ENCODE measurements at regions not wholly inside any gene's neighbourhood (a gene's known extent, or its start where the extent isn't known, plus 50 kb on each side); places are given as distances from the start of the nearest gene placed in this dataset.

DNA sequence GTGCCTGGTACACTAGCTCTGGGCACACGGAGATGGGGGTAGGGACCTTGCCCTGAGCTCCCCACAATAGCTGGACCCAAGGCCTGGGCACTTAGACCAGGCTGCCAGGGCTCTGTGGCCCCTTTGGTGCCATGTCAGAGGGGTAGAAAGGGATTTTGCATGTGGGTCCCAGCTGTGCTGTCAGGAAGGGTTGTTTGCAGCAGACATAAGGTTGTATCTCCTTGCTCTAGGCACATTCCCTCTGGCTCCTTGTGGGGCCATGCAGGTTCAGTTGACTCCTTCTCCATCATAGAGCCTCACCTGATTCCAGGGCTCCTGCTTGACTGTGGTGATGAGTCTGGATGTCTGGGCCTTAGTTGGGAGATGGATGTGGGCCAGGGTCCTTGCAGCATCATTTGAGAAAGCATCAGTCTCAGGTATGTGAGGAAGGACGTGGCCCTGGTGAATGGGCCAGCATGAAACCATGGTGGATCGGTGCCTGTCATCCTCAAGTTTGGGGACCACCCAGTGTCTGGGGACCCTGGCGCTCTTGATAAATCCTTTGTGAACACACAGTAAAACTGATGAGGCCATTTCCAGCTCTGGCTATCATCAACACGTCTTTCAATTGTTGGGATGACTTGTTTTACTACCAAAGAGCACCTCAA lies 461.9 kb upstream of the HS6ST1 start:
- Mint-ChIP-seq H3K27ac (no peak overlapping the region), H3K36me3 (no peaks in the 10 kb centered on the region), H3K4me3 (no peak overlapping the region), H3K4me1 (ENCODE audit: low read depth) (no peaks in the 10 kb centered on the region), H3K9me3 (ENCODE audit: low read depth) (no peaks in the 10 kb centered on the region), H3K27me3 (no peaks in the 10 kb centered on the region)

DNA sequence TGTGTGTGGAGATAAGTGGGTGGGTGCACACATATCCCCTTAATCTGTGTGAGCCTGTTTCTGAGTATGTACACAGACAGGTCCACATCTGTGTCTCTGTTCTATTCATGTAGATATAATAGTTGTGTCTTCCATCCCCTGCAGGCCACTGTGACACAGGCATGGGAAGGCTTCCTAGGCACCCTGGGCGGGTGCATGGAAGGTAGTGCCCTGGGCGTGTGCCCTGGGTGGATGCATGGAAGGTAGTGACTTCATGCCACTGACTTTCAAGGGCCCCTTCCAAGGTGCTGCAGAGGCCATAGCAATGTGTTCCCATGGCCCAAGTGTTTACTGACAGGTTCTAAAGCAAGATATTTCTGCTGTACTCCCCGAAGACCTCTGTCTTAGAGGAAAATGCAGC lies 462.5 kb upstream of the HS6ST1 start:
- Mint-ChIP-seq H3K27me3 (no peaks in the 10 kb centered on the region), H3K27ac (no peak overlapping the region), H3K9me3 (ENCODE audit: low read depth) (no peaks in the 10 kb centered on the region), H3K4me1 (ENCODE audit: low read depth) (no peaks in the 10 kb centered on the region), H3K4me3 (no peak overlapping the region), H3K36me3 (no peaks in the 10 kb centered on the region)

DNA sequence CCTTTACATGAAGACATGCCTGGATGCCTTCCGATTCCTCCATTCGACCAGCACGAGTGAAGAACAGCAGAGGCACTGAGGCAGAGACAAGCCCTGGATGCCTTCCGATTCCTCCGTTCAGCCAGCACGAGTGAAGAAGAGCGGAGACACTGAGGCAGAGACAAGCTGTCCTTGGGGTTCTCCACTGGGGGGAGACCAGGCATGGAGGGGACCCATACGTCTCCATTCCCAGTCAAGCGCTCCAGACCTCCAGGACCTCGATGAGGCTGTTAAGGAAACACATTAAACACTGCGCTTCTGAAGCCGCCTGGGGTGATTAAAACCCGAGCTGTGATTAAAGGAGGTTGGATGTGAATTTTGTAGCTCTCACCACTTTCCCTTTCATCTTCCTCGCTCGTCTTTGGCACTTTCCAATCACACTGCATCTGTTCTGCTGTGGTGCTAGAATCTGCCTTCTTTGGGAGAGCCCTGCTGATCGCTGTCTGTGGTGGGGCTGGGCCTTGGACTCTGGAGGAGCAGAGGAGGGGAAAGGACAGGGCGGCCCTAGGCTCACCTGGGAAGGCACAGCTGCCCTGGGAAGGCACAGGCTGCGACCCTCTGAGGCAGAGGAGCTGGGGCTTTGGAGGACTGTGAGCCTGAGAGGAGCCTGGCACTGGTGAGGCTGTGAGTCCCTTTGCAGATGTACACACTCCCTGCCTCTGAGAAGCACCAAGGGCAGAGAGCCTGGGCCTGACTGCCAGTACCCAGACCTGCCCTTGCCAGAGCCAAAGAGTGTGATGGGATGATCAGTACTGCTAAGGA lies 463.1 kb upstream of the HS6ST1 start:
- no peaks in the 10 kb centered on the region for H3K27me3 Mint-ChIP-seq
- no peak overlapping the region for H3K4me3 Mint-ChIP-seq
- no peaks in the 10 kb centered on the region for H3K9me3 Mint-ChIP-seq (ENCODE audit: low read depth)
- H3K36me3 Mint-ChIP-seq = no peaks in the 10 kb centered on the region
- no peaks in the 10 kb centered on the region for H3K4me1 Mint-ChIP-seq (ENCODE audit: low read depth)
- no peak overlapping the region for H3K27ac Mint-ChIP-seq

DNA sequence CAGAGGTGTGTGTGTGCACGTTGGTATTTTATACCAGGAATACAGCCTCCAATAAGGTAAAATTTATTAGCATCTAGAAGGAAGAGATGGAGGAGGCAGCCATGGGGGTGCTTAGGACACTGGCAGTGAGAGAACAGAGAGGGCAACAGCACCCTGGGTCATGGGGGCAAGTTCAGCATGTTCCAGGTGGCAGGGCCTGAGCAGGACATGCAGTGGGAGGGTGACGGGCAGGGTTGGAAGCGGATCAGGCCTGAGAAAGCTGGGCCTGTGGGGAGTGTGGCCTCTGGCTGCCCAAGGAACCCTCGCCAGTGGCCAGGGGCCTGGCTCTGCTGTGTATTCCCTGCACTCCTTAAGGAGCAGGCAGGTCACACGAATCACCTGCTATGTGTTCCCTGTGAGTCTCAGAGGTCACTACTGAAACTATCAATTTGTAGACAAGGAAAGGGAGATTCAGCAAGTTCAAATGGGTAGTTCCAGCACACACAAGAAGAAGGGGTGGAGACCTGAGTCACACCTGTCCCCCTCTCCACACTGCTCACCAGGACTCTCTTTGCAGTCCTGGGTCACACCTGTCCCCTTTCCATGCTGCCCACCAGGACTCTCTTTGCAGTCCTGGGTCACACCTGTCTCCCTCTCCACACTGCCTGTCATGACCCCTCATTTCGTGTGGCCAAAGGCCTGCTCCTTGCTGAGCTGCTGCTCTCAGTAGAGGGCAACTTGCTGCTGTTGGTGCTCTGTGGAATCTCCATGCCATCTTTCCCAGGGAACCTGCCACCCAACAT lies 463.9 kb upstream of the HS6ST1 start:
- H3K9me3 Mint-ChIP-seq (ENCODE audit: low read depth) = no peaks in the 10 kb centered on the region
- no peaks in the 10 kb centered on the region for H3K36me3 Mint-ChIP-seq
- no peaks in the 10 kb centered on the region for H3K4me1 Mint-ChIP-seq (ENCODE audit: low read depth)
- no peak overlapping the region for H3K4me3 Mint-ChIP-seq
- H3K27ac Mint-ChIP-seq = no peak overlapping the region
- H3K27me3 Mint-ChIP-seq = no peaks in the 10 kb centered on the region

DNA sequence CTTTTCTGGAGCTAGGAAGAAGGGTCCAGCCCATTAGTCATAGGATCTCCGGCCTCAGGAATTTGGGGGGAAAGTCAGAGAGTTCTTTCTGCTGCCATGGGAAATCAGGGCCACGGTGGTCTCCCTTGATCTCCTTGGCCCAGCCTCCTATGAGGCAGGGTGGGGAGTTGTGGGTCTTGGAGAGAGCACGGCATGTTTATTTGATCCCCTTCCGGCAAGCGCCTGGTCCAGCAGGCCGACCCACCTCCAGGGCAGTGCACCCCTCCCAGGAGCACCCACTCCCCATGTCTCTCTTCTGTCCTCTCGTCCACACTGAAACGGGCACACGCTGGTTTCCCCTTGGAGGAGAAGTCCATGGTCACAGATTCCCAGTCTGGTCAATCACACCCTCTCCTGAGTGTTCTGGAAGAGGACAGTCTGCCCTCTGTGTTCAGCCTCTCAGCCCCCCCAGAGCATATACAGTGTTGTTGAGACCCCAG lies 464.6 kb upstream of the HS6ST1 start:
- Mint-ChIP-seq H3K27ac (no peak overlapping the region), H3K36me3 (no peaks in the 10 kb centered on the region), H3K9me3 (ENCODE audit: low read depth) (no peaks in the 10 kb centered on the region), H3K4me1 (ENCODE audit: low read depth) (no peaks in the 10 kb centered on the region), H3K4me3 (no peak overlapping the region), H3K27me3 (no peaks in the 10 kb centered on the region)

DNA sequence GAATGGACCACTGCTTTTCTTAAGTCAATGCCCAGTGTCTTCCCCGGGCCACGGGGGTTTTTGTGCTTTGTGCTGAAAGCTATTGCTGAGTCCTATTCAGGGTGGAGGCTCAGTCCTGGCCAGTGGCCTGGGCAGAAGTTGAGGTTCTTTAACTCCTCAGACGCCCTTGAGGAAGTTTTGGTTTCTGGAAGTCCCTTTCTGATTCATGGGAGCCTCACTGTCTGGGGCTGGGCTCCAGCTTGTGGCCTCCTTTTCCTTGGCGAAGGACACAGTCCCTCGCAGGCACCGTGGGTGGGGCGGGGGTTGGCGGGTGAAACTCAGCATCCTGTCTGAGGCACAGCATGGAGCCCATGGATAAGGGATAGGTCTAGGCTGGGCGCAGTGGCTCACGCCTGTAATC lies 465.2 kb upstream of the HS6ST1 start:
- no peaks in the 10 kb centered on the region for H3K4me1 Mint-ChIP-seq (ENCODE audit: low read depth)
- H3K27ac Mint-ChIP-seq = no peak overlapping the region
- no peaks in the 10 kb centered on the region for H3K36me3 Mint-ChIP-seq
- peaks cover 5% of the 10 kb centered on the region for H3K9me3 Mint-ChIP-seq (ENCODE audit: low read depth)
- H3K4me3 Mint-ChIP-seq = no peak overlapping the region
- no peaks in the 10 kb centered on the region for H3K27me3 Mint-ChIP-seq

DNA sequence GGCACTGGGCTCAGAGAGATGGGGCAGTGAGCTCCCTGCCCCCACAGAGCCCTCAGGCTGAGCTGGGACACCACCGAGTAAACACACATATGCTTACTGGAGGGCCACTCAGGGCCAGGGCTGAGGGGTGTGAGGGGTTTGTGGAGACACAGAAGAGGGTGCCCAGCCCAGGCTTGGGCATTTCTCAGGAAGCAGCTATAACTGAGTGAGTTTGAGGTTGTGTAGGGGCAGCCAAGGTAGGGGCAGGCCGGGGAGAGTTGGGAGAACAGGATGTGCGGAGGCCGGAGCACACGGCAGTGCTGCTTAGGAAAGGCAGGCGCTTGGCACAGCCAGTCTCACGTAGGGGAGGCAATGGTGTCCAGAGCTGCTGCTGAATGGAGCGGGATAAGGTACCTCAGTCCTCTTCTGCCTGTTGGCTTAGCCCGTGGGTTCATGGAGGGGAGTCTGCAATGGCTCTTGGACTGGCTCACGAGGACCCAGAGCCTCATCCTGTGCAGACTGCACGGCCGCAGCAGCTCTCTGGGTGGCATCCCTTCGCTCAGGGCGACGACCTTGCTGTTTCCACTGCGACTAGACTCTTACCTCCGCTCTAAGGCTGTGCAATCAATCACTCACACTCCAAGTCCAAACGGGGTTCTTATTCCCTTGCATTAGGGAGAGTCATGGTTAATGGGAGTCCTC lies 466.1 kb upstream of the HS6ST1 start:
- Mint-ChIP-seq H3K4me3 (no peak overlapping the region), H3K4me1 (ENCODE audit: low read depth) (no peaks in the 10 kb centered on the region), H3K27me3 (no peaks in the 10 kb centered on the region), H3K9me3 (ENCODE audit: low read depth) (peaks cover 5% of the 10 kb centered on the region), H3K36me3 (no peaks in the 10 kb centered on the region), H3K27ac (no peak overlapping the region)

DNA sequence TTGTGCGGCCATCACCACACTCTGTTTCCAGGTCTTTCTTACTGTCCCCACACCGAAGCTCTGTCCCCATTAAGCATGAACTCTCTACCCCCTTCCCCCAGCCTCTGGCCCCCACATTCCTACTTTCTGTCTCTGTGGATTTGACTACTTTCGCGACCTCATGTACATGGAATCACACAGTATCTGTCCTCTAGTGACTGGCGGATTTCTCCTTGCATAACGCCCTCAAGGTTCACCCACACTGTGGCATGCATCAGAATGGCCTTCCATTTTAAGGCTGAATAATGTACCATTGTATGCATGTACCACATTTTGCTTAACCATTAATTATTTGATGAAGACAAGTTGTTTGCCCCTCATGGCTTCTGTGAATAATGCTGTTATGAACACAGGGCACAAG lies 467.6 kb upstream of the HS6ST1 start:
- H3K27ac Mint-ChIP-seq = no peak overlapping the region
- H3K36me3 Mint-ChIP-seq = no peaks in the 10 kb centered on the region
- H3K9me3 Mint-ChIP-seq (ENCODE audit: low read depth) = peaks cover 5% of the 10 kb centered on the region
- no peaks in the 10 kb centered on the region for H3K27me3 Mint-ChIP-seq
- no peak overlapping the region for H3K4me3 Mint-ChIP-seq
- H3K4me1 Mint-ChIP-seq (ENCODE audit: low read depth) = no peaks in the 10 kb centered on the region

DNA sequence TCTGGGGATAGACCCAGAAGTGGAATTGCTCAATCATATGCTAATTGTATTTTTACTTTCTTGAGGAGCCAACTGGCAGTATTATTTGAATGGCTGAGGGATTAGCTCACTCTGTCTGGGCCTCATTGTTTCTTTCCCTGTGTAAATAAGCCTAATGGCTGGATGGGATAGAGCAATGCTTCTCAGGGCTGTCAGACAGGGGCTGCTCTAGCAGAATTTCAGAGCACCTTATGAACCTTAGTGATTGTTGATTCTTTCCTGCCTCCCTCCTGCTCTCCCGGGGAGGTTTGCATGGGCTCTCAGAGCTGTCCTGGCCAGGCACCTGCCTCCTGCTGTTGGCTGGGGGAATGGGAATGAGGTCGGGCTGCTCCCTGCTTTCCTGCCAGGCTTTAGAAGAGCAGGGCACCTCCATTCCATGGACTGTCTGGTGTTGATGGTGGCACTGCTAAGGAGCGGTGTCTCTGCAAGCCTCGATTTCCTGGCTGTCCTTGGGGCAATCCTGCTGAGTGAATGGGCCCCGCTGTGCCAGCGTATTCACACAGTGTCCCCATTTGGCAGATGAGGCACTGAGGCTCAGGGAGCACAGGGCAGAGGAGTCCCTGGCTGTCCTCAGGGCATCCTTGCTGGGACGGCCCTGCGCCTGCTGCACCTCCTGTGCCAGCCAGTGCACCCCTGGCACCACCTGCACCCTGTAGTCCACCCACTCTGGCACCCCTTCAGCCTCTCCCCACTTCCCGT lies 468.2 kb upstream of the HS6ST1 start:
- no peaks in the 10 kb centered on the region for H3K27me3 Mint-ChIP-seq
- H3K4me1 Mint-ChIP-seq (ENCODE audit: low read depth) = no peaks in the 10 kb centered on the region
- peaks cover 5% of the 10 kb centered on the region for H3K9me3 Mint-ChIP-seq (ENCODE audit: low read depth)
- no peak overlapping the region for H3K4me3 Mint-ChIP-seq
- H3K27ac Mint-ChIP-seq = no peak overlapping the region
- no peaks in the 10 kb centered on the region for H3K36me3 Mint-ChIP-seq

DNA sequence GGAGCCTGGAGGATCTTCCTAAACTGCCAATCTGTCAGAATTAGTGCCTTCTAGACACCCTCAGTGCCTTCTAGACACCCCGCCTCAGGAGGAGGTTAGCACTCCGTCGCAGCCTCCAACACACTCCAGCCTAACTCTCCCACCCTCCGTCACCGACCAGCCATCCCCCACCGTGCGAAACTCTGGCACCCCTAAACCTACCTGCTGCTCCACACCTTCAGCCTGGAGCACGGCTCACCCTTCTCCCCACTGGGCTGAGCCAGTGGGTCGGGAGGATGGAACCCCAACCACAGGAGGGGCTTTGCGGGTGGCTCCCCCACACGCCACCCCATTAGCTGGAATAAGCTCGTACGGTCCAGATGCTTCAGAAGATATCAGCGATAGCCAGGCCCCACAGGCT lies 468.9 kb upstream of the HS6ST1 start:
- no peaks in the 10 kb centered on the region for H3K36me3 Mint-ChIP-seq
- no peaks in the 10 kb centered on the region for H3K4me1 Mint-ChIP-seq (ENCODE audit: low read depth)
- H3K9me3 Mint-ChIP-seq (ENCODE audit: low read depth) = peaks cover 5% of the 10 kb centered on the region
- no peaks in the 10 kb centered on the region for H3K27me3 Mint-ChIP-seq
- no peak overlapping the region for H3K27ac Mint-ChIP-seq
- H3K4me3 Mint-ChIP-seq = no peak overlapping the region

DNA sequence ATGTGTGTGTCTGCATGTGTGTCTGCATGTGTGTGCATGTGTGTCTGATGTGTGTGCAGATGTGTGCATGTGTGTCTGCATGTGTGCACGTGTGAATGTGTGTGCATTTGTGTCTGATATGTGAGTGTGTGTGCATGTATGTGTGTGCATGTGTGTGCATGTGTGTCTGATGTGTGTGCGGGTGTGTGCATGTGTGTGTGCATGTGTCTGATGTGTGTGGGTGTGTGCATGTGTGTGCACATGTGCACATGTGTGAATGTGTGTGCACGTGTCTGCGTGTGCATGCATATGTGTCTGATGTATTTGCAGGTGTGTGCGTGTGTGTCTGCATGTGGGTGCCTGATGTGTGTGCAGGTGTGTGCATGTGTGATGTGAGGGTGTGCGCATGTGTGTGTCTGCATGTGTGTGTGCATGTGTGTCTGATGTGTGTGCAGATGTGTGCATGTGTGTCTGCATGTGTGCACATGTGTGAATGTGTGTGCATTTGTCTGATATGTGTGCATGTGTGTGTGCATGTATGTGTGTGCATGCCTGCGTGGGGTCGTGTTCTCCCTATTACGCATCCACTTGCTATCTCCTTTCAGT lies 470.1 kb upstream of the HS6ST1 start:
- H3K27ac Mint-ChIP-seq = no peak overlapping the region
- H3K27me3 Mint-ChIP-seq = no peaks in the 10 kb centered on the region
- H3K36me3 Mint-ChIP-seq = no peaks in the 10 kb centered on the region
- H3K4me3 Mint-ChIP-seq = no peak overlapping the region
- H3K4me1 Mint-ChIP-seq (ENCODE audit: low read depth) = no peaks in the 10 kb centered on the region
- peaks cover 5% of the 10 kb centered on the region for H3K9me3 Mint-ChIP-seq (ENCODE audit: low read depth)

DNA sequence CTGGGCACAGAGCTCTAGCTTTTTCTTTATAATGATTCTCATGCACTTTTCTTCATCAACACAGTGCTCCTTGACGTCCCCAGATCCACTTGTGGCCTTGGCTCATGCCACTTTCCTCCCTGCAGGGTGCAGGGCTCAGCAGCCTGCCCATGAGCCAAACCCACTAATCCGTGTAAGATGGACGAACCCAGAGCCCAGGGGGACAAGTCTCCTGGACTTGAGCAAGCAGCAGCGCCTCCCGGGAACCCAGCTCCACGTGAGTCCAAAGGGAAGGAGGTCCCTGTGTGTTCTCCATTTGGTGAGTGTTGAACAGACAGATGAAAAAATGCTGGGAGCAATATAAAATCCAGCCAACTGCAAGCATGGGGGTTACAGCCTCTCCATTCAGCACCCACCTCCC lies 470.6 kb upstream of the HS6ST1 start:
- Mint-ChIP-seq H3K9me3 (ENCODE audit: low read depth) (peaks cover 5% of the 10 kb centered on the region), H3K4me1 (ENCODE audit: low read depth) (no peaks in the 10 kb centered on the region), H3K27ac (no peak overlapping the region), H3K36me3 (no peaks in the 10 kb centered on the region), H3K4me3 (no peak overlapping the region), H3K27me3 (no peaks in the 10 kb centered on the region)

DNA sequence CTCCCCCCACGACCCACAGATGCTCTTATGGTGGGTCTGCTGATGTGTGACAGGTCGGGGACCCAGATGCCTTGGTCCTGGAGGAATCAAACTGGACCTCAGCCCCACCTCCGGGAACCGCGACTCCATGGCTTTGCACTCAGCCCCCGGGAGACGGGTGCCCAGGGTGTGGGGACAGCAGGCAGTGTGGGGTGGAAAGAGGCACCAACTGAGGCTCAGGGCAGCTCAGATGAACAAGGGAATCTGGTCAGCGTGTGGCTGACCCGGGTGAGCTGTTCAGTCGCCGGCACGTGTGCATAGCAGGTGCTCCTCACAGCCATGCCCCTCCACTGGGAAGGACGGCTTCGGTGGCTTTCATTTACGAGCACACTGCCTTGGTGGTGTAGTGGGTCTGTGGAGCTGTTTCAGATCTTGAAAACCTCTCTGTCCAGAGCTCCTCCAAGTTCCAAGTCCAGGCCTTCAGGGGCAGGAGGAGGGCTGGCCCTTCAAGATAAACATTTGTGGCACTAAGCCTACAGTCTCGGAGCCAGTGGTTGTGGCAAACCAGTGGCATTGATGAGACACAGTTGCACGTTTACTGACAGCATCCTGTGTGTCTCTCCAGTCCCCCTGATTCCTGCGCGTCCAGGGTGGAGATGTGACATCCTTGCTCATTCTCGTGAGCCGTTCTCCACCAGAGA lies 471.2 kb upstream of the HS6ST1 start:
- Mint-ChIP-seq H3K4me3 (no peak overlapping the region), H3K9me3 (ENCODE audit: low read depth) (peaks cover 5% of the 10 kb centered on the region), H3K27me3 (no peaks in the 10 kb centered on the region), H3K4me1 (ENCODE audit: low read depth) (no peaks in the 10 kb centered on the region), H3K27ac (no peak overlapping the region), H3K36me3 (no peaks in the 10 kb centered on the region)
